DMS 273 (cell line): ENCODE measurements at regions not wholly inside any gene's neighbourhood (a gene's known extent, or its start where the extent isn't known, plus 50 kb on each side); places are given as distances from the start of the nearest gene placed in this dataset.

Experiments used
- DNase-seq: peaks from one replicate; lab custom pipeline; 2025; ENCODE audit not compliant: unreplicated experiment; lab: John Stamatoyannopoulos, UW

DNA sequence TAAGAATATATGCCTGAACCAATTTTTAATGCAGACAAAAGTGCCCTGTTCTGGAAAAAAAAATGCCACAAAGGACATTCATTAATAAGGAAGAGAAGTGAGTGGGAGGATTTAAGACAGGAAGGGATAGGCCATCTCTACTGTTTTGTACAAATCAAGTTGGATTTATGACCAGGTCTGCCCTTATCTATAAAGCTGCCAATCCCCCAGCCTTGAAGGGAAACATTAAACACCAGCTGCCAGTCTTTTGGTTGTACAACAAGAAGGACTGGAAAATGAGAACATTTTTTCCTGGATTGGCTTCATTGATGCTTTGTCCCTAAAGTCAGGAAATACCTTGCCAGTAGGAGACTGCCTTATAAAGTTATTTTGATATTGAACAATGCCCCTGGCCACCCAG lies 444.0 kb downstream of the NPHP4 start:
- no peak for DNase-seq

DNA sequence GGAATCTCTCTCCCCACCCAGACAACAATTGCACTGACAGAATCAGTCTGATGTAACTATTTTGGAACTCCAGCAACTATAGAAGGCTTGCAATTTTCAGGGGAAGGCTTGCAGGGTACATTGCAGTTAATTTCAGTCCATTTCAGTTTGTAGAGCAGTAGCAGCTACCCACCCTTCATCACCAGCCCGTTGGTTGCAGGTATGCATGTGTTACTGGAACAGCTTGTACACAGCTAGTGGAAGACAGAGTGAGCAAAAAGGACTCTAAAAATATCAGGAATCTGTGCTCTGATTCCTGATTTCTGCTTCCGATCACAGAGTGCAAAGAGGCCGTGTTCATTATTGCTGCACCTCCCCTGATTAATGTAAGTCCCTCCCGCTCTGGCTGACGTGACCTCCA lies 449.0 kb downstream of the NPHP4 start:
- no peak for DNase-seq

DNA sequence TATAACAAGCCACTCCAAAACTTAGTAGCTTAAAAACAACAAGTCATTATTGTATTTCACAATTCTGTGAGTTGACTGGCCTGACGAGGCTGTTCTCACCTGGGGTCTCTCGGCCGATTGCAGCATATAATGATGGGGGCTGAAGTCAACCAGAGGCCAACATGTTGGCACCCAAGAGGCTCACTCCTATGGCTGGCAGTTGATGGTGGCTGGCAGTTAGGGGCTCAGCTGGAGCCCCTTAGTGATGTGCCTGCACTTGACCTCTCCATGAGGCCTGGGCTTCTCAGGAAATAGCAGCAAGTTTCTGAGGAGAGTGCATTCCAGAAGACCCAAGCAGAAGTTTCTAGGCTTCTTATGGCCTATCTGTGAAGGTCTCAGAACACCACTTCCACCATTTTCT lies 459.4 kb downstream of the NPHP4 start:
- DNase-seq, result no peak

DNA sequence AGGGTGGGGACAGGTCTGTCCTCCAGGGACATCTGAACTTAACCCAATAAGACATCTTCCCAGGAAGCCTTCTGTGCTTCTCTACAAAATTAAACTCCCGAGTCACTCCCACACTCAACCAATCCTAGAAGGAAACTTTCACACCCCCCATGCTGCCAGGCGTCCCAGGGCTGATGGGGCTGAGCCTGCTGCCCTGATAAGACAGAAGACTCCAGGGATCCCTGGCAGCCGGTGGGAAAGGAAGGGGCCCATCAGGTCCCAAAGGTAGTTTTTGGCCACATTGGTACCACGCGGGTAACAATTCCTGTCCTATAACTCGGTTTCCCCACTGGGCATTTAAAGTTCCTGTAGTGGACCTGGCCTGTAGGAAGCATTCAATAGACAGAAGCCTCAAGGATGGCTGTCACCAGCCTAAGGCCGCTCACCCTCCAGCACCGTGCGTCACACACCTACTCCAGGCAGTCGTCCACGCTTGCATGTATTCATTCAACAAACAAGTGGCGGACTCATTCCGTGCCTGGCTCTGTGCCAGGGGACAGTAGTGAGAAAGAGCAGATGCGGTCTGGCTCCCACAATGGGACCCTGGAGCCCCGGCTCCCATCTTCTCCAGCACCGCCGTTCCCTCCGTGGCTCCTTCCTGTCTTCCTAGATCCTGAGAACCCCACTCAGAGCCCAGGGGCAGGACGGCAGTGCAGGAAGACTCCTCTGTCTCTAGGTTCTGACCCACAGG lies 465.2 kb downstream of the NPHP4 start:
- no peak for DNase-seq

DNA sequence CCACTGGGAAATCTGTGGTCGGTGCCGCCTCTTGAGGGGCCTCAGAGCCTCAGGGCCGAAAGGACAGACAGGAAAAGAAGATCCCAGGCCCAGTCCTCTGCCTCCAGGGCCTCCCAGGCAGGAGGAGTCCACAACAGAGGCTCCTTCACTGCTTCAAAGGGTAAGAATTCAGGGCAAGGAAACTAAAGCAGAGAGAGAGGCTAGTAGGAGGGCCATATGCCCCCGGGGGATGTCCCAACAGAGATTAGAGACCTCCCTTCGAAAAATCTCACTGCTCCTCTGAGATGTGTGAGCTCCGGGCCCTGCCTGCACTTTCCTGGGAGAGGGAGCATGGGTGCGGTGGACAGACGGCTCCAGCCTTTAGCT lies 465.9 kb downstream of the NPHP4 start:
- DNase-seq, result no peak

DNA sequence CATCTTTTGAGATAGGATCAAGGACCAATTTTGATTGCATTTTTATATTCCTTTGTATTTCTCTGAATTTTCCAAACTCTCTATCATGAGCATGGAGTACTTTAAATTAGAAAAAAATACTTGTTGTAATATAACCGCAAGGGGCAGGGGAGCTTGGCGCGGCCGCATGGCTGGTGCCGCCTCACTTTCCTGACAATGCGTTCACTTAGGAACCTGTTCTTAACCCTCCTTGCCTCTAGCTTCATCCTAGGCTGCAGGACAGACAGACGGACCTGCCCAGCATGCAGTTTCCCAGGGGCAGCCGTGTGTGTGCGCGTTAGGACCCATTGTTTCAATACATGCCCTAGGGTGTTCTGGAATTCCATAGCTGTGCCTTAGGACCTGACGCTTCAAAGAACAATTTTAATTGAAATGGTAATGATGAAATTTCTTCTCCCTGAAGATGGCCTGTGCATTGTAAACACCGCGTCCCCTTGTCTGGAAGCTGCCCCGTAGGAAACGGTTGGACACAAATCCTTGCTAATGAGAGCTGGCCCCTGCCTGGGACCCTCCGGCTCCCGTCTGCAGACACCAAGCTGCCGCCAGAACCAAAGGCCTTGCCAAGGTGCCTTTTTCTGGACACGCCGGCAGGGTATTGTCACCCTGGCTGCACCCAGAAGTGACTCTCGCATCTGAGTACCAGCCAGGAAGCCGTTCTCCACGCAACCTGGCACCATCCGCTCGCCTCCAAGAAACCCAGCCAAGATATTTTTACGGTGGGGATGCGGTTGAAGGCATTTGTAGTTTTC lies 466.4 kb downstream of the NPHP4 start:
- DNase-seq, result no peak

DNA sequence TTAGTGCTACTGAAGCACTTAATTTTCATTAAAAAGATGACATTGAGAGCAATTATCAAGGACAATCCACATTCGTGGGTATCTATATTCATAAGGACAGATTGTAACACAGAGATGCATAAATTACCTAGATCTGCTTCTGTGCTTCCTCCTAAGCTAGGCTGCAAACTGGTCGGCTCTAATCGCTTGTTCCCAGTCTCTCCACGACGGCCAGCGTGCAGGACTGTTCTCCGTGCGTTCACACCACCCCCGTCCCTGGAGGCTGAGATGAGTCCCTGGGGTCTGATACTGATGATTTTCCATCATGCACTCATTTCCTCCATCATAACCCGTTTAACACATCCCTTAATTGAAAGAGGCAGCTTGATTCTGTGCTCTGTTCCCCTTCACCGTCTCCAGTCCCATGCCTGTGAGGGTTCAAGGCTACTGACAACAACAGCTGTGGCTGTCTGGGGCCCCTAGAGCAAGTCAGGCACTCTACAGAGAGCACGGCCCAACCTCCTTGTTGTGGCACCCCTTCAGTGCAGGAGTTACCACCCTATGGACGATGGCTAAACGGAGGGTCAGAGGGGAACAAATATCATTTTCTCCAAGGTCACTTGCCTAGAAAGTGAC lies 469.6 kb downstream of the NPHP4 start:
- no peak for DNase-seq

DNA sequence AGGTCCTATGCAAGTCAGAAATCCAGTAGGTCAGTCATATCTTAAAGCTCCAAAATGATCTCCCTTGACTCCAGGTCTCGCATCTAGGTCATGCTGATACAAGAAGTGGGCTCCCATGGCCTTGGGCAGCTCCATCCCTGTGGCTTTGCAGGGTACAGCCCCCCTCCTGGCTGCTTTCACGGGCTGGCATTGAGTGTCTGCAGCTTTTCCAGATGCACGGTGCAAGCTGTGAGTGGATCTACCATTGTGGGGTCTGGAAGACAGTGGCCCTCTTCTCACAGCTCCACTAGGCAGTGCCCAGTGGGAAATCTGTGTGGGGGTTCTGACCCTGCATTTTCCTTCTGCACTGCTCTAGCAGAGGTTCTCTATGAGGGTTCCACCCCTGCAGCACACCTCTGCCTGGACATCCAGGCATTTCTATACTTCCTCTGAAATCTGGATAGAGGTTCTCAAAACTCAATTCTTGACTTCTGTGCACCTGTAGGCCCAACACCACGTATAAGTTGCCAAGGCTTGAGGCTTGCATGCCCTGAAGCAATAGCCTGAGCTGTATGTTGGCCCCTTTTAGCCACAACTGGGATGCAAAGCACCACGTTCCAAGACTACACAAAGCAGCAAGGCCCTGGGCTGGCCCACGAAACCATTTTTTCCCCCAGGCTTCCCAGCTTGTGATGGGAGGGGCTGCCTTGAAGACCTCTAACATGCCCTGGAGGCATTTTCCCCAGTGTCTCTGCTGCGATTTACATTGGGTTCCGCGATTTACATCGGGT lies 472.7 kb downstream of the NPHP4 start:
- DNase-seq, result no peak

DNA sequence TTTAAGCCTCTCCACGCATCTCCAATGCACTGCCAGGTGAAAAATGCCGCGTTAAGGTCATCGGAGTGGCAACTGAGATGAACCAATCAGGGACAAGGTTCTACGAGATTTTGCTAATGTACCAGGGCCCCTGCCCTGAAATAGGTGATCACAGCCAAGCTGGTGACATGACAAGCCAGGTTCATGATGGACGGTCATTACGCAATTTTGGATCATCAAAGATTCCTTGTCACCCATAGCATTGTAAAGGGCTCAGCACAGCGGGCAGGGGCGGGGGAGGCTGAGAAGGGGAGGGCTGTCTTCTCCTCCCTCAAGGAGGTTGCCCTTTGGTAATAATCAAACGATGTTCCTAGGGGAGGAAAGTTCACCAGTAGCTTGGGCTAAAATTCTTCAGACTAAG lies 475.5 kb downstream of the NPHP4 start:
- no peak for DNase-seq

DNA sequence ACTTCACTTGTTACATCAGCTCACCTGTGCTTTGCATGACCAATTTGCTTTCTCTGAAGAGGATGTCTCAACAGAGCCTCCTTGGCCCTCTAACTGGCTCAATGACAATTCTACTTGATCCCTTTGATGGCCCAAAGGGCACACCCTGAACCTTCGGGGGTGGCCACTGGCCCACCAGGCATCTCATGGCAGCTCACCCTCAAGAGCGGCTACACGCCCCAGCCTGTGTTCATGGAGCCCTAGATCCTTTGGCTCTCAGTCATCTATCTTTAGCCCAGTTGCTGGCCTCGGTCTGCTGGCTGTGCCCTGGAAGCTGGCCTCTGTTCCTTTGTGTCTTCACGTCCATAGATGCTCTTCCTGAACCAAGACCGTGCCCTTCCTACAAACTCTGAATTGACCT lies 476.7 kb downstream of the NPHP4 start:
- no peak for DNase-seq

DNA sequence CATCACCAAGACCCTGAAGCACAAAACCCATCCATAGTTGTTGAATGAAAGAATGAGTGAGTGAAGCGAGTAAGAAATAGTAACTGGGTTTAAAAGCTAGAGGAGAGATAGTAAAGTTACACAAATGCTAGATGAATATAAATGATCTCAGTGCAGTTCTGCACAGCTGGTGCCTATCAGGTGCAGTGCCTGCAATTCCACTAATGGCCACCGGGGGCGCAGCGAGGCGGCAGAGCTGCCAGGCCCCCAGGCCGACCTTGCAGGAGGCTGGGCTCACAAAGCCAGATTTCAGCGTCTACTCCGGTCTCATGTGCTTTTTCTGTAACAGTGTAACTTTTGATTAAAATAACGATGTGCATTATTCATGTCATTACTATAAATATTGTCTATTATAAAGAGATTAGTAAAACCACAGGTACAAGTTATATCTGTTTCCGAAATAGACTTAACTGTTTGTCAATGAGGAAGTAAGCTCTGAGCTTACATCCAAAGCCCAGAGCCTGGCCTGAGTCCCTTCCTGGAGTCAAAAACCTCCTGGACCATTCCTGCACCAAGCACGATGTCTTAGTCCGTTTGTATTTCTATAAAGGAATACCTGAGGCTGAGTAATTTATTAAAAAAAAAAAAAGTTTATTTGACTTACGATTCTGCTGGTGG lies 477.6 kb downstream of the NPHP4 start:
- DNase-seq, result peak; percentile 79

DNA sequence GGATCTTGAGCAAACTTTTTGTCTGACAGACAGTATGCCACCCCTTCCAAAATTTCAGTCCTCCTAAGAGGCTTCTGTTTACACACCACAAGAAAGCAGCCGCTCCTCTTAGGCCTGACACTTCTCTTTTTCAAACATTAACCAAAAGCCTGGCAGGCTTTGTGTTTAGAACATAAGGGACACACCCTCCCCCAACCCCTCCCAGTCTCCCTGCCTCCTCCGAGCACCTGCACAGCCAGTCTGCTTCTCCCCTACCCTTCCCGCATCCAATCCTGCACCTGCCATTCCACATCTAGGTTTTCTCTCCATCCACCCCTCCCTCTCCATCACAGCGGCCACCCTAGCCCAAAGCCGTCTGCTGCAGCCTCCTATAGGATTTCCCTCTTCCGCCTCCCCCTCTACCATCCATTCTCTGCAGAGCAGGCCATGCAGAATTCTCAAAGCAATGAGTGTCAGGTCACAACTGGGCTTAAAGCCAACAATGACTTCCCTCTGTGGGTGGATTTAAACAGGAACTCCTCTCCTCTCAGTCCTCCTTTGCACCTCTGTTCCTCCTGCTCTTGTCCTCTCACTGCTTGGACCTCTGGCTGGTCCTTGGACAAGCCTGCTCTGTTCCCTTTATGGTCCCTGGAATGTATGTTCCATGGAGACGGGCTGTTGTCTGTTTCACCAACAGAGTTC lies 478.2 kb downstream of the NPHP4 start:
- DNase-seq, result peak; percentile 46

DNA sequence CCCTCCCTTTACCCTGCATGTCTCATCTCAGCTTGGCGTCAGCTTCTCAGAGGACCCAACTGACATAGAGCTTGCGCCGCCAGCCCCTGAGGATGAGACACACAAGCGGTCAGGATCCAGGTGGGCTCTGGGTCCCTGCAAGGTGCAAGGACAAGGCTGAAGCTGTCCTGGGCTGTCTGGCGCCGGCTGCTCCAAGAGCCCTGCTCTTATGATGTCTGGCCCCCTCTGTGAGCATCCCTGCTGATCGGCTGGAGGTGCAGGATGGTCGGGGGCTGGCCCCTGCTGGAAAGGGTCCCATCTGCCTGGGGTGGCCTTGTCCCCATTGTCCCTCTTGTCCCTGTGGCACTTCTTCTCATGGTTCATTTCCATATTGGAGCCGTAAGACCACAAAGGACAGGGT lies 479.0 kb downstream of the NPHP4 start:
- DNase-seq, result no peak

DNA sequence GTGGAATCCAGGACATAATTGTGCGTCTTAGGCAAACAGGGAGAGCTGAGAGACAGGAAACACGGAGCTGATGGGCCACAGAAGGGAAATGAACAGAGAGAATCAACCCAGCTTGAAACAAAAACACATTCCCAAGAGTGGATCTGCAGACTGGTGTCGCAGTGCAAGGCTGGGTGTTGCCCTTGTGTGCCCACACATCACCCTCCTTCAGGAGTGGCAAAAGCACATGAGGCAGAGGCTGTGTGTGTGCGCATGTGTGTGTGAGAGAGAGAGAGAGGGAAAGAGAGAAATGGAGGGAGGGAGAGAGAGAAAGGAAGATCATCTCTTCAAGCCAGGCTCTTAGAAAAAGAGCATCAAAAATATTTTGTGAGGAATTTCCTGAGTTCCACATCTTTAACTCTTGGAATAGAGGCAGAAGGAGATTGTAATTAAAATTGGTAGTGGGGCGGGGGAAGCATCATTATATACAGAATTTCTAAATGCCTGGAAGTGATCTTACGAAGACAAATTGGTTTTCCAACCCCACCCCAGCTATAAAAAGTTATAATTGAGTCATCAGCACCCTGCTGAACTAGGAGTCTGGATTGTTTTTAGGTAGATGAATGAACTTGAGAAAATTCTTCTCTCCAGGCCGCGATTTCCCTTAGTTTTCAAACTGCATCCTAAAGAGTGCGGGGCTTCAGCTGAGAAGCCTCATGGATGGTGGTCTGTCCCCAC lies 480.7 kb downstream of the NPHP4 start:
- DNase-seq, result no peak

DNA sequence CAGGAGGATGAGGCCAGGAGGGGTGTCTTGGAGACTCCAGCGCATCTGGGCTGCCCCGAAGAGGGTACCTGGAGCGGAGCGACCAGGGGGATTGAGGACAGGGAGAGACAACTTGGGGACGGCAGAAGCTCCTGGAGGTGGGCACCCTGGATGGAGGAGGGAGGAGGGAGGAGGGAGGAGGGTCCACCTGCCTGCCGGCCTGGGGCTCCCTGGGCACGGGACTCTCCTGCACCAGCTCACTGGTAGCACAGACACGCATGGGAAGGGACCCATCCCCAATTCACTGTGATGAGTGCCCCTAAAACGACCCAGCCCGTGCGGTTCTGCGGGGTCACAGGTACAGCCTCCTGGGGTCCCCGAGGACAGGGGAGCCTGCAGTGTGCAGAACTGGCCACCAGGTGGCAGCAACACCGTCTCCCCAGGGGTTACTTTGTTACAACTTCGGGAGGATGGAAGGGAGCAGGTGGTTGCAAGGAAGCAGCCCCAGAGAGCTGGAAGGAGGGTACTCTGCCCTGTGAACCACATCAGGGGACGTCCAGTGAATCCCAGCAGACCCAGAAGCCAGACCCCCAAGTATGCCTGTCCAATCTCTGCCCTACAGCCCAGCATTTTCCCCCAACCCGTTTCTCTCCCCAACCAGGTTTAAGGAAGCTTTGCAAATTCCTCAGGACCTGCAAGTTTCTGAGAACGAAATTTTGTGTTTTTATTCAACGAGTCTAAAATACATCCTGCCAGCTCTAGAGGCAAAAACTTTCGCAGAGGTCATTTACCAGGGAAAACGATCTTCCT lies 482.4 kb downstream of the NPHP4 start:
- peak; percentile 74 for DNase-seq

DNA sequence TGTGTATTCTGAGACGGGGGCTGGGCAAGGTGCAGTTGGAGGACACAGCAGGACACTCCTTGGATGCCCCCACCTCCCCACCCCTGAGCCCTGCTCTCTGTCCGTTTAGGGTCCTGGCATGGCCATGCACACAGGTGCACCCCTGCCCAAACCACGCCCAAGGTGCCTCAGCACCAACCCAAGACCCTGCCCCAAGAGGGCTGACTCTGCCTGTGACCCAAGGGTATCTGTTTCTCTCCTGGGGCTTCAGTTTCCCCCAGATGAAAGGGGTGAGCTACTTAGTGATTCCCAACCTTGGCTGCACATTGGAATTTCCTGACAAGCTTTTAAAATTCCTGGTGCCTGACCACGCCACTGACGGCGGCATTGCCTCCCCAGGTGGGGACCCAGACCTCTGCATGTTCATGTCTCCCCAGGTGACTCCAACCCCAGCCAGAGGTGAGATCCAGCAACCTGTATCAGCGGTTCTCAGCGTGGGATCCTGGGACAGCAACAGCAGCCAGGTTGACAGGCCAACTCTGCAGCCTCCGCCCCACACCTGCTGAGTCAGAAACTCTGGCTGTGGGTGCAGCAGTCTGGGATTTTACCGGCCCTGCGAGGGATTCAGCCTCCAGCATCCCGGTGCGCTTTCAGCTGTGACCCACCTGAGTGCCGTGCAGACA lies 483.4 kb downstream of the NPHP4 start:
- no peak for DNase-seq

DNA sequence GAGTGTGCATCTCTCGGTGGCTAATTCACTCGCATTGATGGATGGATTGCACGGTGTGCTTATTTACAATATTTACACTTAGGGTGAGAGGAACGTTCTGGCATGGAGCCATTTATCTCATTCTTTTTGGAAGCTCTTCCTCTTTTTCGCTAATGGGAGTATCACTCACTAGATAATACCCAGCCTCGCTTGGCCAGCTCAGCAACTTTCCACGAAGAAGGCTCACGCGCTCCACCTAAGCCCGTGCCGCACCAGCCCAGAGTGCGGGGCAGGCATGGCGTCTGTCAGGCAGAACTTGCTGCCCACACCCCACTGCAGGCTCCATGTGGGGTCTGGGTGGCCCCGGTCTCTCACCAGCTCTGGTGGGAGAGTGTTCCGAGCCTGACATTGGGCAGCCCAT lies 484.9 kb downstream of the NPHP4 start:
- DNase-seq, result no peak

DNA sequence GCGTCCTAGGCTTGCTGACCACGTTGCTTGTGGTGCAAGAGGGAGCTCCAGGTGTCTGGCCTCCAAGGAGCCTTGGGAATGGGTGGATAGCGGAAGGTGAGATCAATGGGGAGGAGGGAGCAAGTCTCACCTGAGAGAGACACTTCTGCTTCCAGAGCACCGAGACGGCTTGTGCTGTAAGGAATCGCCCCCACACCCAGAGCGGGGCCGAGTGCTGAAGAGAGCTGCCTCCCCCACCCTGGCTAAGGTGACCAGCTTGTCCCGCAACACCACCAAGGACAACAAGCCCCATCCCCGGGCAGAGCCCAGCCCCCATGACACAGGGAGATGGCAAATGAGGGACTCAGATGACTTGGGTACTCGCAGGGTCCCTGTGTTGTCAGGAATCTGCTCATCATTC lies 485.6 kb downstream of the NPHP4 start:
- DNase-seq, result no peak

DNA sequence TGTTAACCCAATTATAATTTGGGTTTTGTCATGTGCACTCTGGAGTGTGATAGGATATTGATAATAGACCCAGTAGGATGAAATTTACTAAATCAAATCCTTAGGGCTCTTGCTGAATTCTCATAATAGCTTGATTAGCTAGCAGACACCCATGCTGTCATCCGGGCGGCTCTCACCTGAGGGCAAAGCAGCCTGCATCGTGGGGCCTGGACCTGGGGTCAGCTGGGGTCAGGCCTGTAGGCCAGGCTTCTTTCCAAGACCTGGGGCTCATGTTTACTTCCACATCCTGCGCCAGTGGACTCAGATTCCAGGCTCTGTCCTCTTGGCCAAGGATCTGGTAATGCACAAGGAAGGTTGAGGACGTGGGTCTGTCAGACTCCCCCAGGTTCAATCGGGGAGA lies 486.3 kb downstream of the NPHP4 start:
- no peak for DNase-seq
